Superior temporal gyrus (tissue), 1 donor: ENCODE measurements at regions not wholly inside any gene's neighbourhood (a gene's known extent, or its start where the extent isn't known, plus 50 kb on each side); places are given as distances from the start of the nearest gene placed in this dataset.

Source experiments
- DNase-seq: peaks from one replicate; pipeline ENCODE4 v3.0.0-alpha.2; 2016; ENCODE audit errors: extremely low spot score

DNA sequence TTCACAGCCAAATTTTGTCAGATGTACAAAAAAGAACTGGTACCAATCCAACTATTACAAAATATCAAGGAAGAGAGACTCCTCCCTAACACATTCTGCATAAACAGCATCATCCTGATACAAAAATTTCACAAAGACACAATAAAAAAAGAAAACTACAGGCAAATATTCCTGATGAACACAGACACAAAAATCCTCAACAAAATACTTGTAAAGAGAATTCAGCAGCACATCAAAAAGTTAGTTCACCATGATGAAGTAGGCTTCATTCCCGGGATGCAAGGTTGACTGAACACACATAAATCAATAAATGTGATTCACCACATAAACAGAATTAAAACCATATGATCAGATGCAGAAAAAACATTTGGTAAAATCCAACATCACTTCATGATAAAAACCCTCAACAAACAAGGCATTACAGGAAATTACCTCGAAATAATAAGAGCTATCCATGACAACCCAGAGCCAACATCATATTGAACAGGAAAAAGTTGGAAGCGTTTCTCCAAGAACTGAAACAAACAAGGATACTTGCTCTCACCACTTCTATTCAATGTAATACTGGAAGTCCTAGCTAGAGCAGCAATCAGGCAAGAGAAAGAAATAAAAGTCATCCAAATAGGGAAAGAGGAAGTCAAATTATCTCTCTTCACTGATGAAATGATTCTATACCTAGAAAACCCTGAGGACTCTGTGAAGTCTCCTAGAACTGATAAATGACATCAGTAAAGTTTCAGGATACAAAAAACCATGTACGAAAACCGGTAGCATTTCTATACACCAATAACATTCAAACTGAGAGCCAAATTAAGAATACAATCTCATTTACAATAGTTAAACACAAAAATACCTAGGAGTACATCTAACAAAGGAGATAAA lies 223.1 kb downstream of the REEP3 start:
- no peak for DNase-seq

DNA sequence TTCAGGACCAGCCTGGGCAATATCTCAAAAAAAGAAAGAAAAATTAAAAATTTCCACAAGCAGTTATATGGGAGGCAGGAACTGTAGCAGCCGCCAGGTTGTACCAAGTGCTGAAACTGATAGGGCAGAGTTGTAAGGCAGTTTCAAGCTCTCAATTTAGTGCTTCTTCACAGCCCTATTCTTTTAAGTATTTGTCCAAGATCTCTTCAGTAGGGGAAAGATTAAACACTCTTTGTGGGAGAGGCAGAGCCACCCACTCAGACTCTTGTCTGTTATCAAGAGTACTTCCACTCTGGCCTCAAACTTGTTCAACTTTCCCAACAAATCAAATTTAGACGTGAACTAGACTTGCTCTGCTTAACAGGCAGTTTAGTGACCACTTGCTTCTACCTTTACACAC lies 228.7 kb downstream of the REEP3 start:
- no peak for DNase-seq

GRCh38 chr10:63751836-63752235 lies 230.6 kb downstream of the REEP3 start:
- no peak for DNase-seq

GRCh38 chr10:63752318-63752717 lies 231.1 kb downstream of the REEP3 start:
- DNase-seq, result no peak

DNA sequence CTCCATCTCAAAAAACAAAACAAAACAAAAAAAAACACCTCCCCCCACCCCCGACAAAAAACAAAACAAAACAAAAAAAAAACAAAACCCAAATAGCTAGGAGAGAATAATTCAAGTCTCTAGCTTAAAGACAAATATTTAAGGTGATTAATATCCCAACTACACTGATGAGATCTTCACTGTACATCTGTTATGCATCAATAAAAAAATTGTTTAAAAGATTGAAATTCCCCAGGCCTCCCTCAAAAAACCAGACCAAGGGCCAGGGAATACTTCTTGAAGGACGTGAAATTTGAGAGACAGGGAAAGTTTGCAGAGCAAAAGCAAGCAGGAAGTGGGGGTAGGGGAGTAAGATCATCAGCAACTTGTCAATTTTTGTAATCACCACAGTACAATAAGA lies 232.6 kb downstream of the REEP3 start:
- no peak for DNase-seq

DNA sequence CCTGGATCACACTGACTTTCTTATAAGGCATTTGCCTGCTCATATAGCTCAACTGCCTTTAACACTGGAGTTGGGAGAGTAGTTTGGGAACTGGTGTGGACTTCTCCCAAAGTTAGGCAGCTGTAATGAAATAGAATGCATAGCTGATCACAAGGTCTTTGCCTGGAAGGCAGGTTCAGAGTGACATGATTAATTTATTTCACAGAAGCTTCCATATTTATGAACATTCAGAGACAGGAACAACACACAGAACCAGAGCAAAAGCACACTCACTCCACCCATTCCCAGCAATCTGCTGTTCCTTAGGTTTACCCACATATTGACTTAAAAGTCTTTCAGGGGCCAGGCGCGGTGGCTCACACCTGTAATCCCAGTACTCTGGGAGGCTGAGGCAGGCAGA lies 234.2 kb downstream of the REEP3 start:
- no peak for DNase-seq

GRCh38 chr10:63757067-63757466 lies 235.9 kb downstream of the REEP3 start:
- DNase-seq, result no peak

DNA sequence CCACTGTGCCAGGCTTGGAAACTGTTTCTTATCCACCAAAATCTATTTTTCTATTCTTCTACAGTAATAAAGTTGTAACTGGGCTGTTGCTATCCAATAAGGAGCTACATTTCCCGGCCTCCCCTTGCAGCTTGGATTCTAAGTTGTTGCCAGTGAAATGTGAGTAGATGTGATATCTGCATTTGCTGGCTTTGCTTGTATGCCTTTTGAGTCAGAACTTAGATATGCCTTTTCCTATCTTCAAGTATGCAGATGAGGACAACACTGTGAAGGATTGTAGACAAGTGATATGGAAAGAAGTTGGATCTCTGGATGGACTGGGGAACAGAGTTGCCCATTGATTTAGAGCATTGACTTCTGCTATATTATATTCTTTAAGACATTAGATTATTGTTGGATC lies 236.9 kb downstream of the REEP3 start:
- no peak for DNase-seq

- DNase-seq, result no peak
These were observed 238.1 kb downstream of the REEP3 start for GRCh38 chr10:63759335-63759734.

DNA sequence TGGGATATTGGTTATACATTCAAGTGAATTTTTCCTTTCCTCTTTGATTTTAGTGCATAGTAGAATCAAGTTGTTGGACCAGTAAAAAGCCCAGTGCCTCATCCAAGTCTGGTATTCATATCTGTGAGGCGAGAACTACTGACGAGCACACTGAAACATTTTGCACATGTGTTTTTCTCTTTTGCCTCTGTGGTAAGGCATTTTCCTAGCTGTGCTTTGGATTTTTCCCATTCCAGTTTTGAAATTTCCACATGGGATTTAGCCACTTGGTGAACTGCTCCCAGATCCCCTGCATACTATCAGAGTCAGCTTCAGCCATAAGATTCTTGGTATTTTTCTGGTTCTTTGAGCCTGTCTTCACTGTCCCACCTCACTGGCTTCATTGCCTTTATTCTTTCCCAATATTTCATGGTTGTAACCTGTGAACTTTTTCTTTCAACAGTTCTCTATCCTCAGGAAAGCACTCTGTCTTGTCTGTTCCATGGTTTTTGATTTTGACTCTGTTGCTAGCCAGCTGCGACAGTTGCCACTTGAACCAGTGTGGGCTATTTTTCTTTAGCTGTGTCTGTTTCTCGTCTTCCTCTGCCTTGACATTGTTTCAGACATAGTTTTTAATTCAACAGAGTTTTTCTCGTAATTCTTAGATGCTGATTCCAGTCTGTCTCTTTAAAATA lies 239.0 kb downstream of the REEP3 start:
- DNase-seq, result peak; percentile 46

GRCh38 chr10:63760708-63761047 lies 239.5 kb downstream of the REEP3 start:
- DNase-seq, result no peak

DNA sequence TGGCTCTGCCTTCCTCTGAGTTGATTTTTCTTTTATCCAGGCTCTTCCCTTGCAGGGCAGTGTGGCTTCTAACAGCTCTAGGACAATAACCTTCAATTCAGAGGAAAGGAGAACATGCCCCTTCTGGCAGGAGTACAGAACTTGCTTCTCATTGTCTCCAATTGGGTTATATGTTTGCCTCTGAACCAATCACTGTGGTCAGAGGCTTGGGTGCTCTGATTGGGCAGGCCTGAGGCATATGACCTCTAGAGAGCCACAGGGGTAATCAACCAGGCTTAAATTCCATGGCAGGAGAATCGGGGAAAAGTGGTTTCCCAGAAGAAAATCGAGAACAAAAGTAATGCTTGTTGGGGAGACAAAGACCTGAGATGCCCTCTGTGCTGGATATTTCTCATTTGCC lies 240.0 kb downstream of the REEP3 start:
- no peak for DNase-seq

- DNase-seq, result no peak
These were observed 242.5 kb downstream of the REEP3 start for GRCh38 chr10:63763744-63764143.

- DNase-seq, result no peak
These were observed 243.9 kb downstream of the REEP3 start for GRCh38 chr10:63765126-63765525.

- DNase-seq, result no peak
These were observed 245.5 kb downstream of the REEP3 start for GRCh38 chr10:63766745-63767137.

DNA sequence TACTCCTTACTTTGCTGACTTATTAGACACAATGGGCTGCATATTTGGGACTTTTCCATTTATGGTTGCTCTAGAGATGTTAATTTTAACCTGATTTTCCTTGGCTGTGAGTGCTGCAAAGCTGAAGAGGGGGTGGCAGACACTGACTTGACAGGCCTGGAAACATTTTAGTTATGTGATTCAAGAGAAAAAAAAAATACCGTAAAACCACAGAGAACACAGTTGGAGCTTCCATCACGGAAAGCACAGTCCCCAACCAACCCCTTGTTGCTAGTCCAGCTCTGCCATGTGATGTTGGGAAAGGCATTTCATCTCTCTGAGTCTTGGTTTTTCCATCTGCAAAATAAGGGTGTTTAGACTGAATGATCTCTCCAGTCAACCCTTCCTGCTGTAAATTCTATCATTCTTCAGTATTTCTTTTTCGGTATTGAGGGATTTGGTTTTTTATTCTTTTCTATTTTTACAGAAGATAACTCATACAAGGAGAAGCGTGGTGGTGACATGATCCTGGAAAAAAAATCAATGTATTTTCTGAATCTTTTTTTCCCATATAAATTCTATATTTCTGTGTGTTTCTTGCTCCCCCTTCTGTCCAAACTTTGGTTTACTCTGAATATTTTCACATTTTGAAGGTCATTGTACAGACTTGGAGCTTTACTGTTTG lies 246.1 kb downstream of the REEP3 start:
- peak; percentile 65 for DNase-seq

DNA sequence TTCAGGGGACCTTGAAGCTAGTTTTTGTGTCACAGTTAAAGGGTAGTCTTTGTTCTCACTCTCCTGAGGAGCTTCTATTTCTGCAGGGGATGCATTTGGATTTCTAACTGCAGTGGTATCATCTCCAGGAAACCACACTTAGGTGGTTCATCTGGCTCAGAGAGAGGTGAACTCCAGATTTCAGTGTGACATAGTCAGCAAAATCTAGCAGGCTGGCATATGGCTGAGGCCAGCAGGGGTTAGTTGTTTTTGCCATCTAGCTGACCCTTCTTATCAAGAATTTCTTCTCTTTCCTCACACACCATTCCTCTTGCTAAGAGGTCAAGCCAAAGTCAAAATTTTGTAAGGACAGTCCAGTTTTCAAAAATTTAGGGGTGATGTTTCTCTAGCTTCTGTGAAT lies 248.2 kb downstream of the REEP3 start:
- no peak for DNase-seq

- no peak for DNase-seq
These were observed 249.3 kb downstream of the REEP3 start for GRCh38 chr10:63770523-63770922.

- DNase-seq, result no peak
These were observed 251.3 kb downstream of the REEP3 start for GRCh38 chr10:63772491-63772890.

- no peak for DNase-seq
These were observed 251.9 kb downstream of the REEP3 start for GRCh38 chr10:63773106-63773505.

DNA sequence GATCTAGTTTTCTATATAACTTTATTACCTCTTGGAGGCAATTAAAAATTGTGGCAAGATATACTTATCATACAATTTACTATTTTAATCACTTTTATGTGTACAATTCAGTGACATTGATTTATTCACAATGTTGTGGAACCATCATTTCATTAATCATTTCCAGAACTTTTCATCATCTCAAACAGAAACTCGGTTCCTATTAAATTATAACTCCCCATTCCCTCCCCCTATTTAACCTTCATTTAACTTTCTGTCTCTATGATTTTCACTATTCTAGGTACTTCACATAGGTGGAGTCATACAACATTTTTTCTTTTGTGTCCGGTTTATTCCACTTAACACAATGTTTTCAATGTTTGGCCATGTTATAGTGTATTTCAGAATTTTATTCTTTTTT lies 252.8 kb downstream of the REEP3 start:
- no peak for DNase-seq

DNA sequence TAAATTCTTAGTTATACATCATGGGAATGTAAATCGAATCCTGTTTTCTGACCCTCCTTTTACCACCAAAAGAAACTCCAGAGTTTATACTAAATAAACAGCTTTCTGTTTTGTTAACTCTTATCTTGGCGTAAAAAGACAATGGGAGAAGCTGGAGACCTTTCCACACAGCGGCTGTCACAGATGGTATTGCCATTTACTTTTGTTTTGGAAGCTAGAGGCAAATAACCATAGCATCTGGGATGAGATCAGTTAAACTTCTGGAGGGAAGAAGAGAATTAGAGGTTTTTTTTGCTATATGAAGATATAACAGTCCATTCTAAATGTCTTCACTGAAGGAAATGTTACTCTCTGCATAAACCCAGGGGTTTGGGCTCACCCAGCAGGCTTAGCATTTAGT lies 258.9 kb downstream of the REEP3 start:
- DNase-seq, result no peak

- no peak for DNase-seq
These were observed 260.0 kb downstream of the REEP3 start for GRCh38 chr10:63781226-63781625.
